NAMALWA (cell line): ENCODE measurements at regions not wholly inside any gene's neighbourhood (a gene's known extent, or its start where the extent isn't known, plus 50 kb on each side); places are given as distances from the start of the nearest gene placed in this dataset.
A peak's percentile ranks its signal among the peaks of the same experiment; 100 is the strongest.
"Not testable (repeated sequence)": the region's sequence is repeated elsewhere in the genome, so short reads cannot be mapped to it uniquely, and the experiment has no call there.

Experiments used
- DNase-seq: peaks from one replicate; pipeline ENCODE4 v3.0.0-alpha.2; 2015; ENCODE audit warnings: low spot score

- not testable (repeated sequence) for DNase-seq
Measured at GRCh38 chr1:146409817-146410441, 181.1 kb upstream of the NOTCH2NLA start.

- DNase-seq = not testable (repeated sequence)
Measured at GRCh38 chr1:146409116-146409801, 180.4 kb upstream of the NOTCH2NLA start.

- peak; percentile 41 for DNase-seq
Measured at GRCh38 chr1:146401281-146401825, 172.5 kb upstream of the NOTCH2NLA start.

GRCh38 chr1:146400173-146401121, 171.6 kb upstream of the NOTCH2NLA start:
- DNase-seq = not testable (repeated sequence)

GRCh38 chr1:146399225-146399624, 170.4 kb upstream of the NOTCH2NLA start:
- not testable (repeated sequence) for DNase-seq

- not testable (repeated sequence) for DNase-seq
Measured at GRCh38 chr1:146396801-146397200, 168.0 kb upstream of the NOTCH2NLA start.

GRCh38 chr1:146396242-146396641, 167.4 kb upstream of the NOTCH2NLA start:
- DNase-seq = not testable (repeated sequence)

- not testable (repeated sequence) for DNase-seq
Measured at GRCh38 chr1:146393796-146394195, 165.0 kb upstream of the NOTCH2NLA start.

- DNase-seq = not testable (repeated sequence)
Measured at GRCh38 chr1:146393154-146393553, 164.3 kb upstream of the NOTCH2NLA start.

- DNase-seq = not testable (repeated sequence)
Measured at GRCh38 chr1:146389178-146389577, 160.4 kb upstream of the NOTCH2NLA start.

GRCh38 chr1:146387750-146388469, 159.1 kb upstream of the NOTCH2NLA start:
- DNase-seq = peak; percentile 97

GRCh38 chr1:146386851-146387749, 158.3 kb upstream of the NOTCH2NLA start:
- peak; percentile 99 for DNase-seq

GRCh38 chr1:146381196-146381595, 152.4 kb upstream of the NOTCH2NLA start:
- DNase-seq = not testable (repeated sequence)

- peak; percentile 100 for DNase-seq
Measured at GRCh38 chr1:146376708-146377496, 148.1 kb upstream of the NOTCH2NLA start.

GRCh38 chr1:146376309-146376707, 147.5 kb upstream of the NOTCH2NLA start:
- DNase-seq = peak; percentile 89

GRCh38 chr1:146375108-146375507, 146.3 kb upstream of the NOTCH2NLA start:
- DNase-seq = peak; percentile 11

GRCh38 chr1:146369940-146370339, 141.1 kb upstream of the NOTCH2NLA start:
- DNase-seq = not testable (repeated sequence)

GRCh38 chr1:146355373-146355772, 126.6 kb upstream of the NOTCH2NLA start:
- DNase-seq = not testable (repeated sequence)

GRCh38 chr1:146326863-146327262, 98.0 kb upstream of the NOTCH2NLA start:
- not testable (repeated sequence) for DNase-seq
